HG03378 (cell line): ENCODE measurements at regions not wholly inside any gene's neighbourhood (a gene's known extent, or its start where the extent isn't known, plus 50 kb on each side); places are given as distances from the start of the nearest gene placed in this dataset.

Source experiments
- ATAC-seq: cut with Tn5 transposase; IDR thresholded peaks from one replicate; pipeline ENCODE4 v1.9.1; 2021; ENCODE audit warnings: mild to moderate bottlenecking, moderate library complexity; ENCODE audit not compliant: unreplicated experiment

DNA sequence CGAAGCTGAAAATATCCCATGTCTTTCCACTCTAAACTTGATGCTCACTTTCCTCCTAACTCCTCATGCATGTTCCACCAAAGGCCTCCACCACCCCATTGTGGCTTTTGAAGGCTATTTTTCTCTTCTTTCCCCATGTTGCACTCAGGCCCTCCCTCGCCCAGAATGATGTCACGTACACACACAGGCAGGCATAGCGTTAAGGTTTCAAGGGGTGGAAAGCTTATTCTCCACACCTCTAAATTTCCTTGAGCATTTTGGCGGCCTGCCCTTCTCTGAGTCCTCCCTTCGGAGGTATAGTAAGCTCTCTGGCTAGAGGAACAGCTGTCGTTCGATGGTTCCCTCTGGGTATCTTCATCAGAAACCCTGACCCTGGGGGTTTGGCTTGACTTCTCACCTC, 673.5 kb downstream of the ACTL7B start:
- ATAC-seq = no peak

DNA sequence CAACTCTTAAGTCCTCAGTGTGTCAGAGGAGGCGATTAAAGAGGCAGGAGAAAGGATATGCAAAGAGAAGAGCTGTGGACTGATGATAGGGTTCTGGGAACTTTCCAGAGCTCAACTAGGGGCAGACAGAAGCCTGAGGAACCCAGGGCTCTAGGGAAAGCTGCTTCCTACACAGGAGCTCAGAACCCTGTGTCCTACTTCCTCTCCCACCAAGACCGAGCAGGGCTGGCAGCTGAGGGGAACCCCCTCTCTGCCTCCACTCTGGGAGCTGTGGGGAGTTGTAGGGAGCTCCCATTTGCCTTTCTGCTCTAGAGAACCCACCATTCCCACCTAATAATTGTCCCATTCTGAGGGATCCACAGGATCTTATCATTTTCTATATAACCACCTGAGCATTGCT, 674.3 kb downstream of the ACTL7B start:
- no peak for ATAC-seq

DNA sequence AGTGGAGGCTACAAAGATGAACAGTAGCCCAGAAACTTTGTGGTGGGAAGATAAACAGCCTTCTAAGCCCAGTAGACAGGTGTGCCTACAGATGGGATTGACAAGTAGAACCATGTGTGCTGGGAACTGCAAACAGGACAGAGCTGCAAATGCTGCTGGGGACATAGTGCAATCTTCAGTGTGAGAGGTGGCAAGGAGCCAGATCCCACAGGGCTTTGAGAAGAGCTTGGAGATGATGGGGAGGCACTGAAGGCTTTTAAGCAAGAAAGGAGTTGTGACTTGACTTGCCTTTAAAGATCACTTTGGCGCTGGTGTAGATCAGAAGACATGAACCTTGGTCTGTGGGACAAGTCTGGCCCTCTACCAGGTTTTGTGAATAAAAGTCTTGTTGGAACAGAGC, 675.2 kb downstream of the ACTL7B start:
- no peak for ATAC-seq

DNA sequence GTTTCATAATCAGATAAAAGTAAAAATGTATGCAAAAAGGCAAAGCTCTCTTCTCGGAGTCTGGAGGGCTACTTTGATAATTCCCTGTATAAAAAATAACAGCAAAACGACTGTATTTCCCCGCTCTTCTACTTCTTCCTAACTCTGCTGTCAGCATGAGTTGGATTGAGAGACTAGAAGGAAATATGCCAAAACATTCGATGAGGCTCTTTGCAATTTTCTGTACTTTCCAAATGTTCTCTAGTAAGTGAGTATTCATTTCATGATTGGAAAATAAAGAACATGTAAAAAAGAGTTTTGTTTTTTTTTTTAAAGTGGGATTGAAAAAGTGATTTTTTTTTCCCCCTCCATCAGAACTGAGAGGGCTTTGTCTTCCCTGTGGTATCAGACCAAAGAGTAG, 677.5 kb downstream of the ACTL7B start:
- ATAC-seq = no peak

DNA sequence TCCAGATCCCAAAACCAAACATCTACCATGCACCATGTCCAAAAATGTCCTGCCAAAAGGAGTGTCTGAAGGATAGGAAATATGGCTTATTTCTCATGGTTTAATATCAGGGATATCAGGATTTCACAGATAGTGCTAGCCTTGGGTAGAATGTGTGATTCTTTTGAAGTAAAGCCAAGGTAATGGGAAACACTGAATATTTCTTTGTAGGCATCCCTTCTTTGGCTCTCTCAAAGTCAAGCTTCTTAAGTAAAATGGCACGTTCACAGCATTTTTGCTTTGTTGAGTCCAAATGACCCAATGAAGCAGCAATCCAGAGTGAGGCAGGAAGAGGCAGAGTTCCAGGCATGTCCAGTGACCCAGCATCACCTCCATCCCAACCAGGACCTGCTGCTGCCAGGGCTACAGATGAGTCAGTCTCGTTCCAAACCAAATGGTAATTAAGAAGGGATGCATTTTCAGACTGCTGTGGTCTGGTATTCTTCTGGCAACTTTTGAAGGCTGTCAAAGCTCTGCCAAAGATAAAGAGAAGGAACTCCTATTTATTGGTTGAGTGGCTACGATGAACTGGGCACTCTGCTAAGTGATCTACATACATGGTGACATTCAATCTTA, 678.8 kb upstream of the KLF4 start:
- no peak for ATAC-seq

DNA sequence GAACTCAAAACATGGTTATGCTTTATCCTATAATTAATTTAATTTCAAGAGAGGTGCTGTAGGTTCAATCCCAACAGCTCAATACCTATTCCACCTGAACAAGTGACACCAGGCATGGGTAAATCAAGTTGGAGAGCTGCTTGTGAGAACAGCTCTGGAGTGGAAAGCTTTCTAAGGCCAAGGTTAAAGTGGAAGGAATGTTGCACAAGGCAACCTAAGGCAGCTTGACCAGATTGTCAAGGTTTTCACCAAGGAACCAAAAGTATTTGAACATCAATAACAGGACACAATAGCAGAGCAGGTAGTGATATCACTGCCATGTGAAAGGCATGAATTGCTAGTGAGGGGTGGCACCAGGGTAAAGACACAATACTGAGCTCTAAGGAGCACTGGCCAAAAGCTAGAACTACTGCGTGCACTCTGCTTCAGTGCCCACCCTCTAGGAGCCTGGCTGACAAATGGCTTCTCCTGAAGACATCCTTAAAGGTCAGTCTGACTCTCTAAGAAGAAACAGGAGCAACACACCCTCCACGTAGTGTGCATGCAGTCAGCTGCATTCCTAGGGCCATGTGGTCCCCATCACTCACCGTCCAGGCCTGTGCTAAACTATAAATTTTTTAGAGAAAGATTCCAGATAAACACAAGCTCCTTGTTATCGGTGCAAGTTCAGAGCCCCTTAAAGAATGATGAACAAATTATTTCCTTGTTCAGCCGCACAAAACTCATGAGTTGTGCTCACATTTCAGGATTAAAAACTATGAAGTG, 677.7 kb upstream of the KLF4 start:
- ATAC-seq = no peak

DNA sequence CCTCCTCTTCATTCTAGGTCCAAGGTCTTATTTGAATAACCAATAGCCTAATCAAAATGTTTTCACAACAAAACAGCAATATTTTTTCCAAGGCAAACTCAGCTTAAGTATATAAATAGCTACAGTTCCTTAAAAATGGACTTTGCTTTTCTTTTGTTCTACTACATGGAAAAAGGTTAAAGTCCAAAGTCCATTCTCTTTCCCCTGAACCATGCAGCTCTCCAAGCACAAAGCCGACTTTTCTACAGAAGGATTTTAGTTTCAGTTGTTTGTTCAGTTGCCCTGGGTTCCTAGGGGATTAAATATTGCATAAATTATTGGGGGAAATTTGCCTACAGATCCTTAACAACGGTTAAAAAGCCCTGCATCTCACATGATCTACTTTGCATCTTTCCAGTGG, 677.0 kb upstream of the KLF4 start:
- ATAC-seq = no peak

DNA sequence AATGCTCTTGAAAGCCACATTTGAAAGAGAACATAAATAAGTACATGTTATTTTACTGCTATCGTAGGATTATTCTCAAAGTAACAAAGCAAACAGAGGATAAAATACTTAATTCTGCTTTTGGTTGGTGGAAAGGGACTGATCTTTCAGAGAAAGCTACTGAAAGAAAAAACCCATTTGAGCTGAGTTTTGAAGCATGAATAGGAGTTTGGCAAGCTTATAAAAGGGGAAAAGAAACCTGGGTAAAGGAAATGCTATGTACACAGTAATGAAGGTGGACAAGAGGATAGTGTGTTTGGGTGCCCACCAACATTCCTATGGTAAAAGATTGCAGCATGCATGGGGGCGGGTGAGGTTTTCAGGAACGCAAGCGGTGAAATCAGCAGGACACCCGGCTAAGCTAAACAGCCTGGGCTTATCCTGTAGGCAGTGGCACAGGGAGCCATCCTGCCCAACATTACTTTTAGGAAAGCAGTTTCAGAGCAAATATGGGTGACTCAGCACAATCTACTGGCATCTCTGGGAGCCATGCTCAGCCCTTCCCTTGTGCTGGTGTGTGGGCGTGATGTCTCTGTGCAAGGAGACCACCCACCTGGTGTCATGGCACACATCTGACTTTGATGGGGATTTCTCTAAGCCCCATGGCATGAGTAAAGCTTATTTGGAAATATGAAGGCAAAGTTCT, 673.9 kb upstream of the KLF4 start:
- ATAC-seq = no peak

DNA sequence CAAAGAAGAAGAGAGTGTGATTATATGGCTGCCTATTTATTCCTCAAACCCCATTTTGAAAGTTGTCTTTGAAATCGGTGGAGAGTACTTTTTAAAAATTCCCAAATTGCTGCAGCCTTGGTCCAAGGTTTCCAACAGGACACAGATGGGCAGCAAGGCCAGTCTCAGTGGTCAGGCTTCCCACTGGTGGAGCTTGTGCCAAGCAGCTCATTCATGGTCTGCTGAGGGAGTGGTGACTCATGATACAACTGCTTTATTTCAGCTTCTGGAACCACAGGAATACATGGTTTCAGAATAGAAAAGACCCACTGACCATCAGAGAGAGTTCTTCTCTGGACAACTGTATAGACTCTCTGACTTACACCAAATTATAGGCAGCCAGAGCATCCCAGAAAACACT, 673.1 kb upstream of the KLF4 start:
- ATAC-seq = no peak

DNA sequence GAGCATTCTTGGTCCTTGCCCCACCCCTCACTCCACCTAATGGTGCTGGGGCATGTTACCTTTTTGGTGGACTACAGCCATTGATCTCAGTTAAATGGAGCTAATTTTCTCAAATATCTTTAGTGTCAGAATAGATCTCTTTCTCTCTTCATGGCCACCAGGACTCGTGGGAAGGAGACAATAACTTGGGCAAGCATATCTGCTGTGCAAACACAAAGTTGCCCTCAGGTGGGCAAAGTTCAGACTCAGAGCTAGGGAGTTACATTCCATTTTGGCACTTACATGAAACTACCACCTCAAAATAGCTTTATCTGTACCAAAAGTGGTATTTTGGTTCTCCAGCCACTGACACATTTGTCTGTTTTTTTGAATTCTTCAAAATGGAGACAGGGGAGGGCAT, 671.9 kb upstream of the KLF4 start:
- ATAC-seq = no peak

DNA sequence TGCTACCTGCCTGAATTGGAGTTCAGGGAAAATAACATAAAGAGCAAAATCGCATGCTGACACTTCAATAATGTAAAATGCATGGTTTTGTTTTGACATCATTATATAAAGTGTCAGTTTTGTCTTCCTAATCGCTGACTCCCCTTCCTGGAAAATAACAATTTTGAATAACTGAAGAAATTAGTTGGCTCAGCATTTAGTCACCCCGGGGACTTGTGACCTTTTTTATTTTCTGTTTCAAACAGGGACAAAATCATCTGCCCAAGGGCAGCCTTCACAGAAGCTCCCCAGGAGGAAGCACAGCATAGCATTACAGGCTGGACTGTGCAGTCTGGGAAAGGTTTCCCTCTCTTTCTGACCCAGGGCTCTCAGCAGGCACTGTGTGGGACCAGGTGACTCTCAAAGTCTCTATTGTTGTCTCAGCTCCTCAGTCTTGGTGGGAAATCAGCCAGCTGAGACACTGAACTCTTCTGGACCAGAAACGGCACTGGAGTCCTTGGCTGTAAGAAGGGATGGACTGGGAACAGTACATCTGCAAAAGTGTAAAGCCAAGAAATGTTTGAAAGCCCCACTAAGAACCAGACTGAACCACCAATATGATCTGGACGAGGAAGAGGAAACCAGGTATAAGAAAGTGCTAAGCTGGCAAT, 671.3 kb upstream of the KLF4 start:
- no peak for ATAC-seq

DNA sequence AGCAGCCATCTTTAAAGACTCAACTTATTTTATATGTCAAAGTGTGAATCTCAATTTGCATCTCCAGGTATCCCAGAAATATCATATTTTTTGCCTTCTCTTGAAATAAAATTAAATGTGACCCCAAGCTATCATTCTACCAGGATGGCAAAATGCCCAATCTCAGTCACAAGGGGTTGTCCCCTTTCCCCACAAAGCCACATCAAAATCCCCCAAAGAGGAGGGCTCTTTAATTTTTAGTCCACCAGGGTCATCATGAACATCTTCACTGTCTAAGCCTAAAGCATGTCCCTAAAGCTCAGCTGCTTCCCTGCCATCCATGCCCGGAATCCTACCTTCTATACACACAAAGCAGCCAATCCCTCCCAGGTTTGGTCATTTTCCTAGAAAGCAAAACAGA, 670.5 kb upstream of the KLF4 start:
- no peak for ATAC-seq

DNA sequence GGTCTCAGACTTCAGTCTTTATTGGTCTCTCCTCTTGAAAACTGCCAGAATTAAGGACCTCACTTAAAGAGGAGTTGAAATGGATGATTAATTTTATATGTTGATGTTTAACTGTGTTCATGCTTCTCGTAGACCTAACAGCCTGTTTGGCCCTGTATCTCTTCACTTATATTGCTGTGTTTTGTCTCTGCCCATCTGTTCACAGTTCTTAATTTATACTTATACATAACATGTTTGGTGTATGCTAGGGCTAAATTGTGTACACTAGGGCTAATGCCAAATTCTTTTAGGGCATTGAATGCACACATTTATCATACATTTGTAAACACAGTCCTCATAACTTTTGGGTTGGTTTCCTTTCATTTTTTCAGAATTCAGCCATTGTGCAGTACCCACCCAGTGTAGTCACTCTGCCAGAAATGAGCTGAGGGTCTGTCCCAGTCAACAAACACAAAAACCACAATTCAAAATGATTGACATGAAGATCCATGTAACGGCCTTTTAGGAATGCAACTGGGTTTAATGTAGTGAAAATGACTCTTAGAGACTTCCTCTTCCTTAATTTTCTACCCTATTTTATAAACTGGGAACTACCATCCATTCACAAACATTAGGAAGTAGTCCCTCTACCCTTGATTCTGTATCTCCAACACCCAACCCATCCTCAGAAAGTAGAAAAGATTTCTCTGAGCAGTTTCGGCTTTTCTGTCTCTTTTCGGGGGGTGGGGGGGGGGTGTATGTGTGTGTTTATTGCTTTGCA, 668.8 kb upstream of the KLF4 start:
- no peak for ATAC-seq

DNA sequence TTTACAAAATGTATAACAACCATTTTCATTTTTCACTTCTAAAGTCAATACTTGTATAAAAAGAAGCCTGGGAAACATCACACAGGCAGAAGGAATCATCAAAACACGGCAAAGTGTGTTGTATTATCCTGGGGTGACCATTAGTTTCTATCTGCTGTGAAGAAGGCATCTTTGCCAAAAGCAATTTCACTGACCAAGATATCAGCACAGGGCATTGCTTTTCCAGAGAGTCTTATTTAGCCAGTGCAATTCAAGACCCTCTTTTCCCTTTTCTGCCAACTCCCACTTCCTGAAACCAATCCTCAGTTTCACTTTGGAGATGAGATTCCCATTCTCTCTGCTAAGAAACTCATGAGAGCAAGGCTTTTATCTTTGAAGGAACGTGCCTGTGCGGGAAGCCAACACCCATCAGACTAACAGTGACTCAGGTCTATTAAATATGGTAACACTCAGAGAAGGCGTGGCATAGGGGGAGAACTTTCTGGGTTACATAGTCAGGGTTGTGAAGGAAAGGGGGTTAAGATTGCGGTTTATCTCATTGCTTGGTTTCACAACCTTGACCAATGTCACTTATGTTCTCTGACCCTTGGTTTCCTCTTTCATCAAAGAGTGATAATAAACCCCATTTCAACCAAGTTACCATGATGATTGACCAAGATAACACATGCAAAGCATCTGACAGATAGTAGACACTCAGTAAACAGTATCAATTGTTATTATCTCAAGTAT, 666.9 kb upstream of the KLF4 start:
- ATAC-seq = no peak

DNA sequence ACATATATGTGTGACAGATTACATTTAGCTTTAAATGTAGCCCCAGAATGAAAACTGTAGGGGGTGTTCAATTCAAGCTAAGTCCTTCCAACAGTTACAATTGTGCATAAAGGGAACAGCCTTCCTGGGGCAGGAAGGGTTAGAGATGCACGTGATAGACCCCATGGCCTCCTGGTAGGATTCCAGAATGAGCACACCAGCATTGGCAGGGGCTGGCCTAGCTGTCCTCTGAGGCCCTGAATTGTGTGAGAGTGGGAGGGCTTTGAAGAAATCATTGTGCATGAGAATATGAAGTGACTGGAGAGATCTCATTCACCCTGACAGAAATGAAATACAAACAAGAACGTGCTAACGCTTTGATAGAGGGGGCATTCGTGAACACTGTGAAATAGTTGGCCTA, 663.8 kb upstream of the KLF4 start:
- ATAC-seq = no peak

DNA sequence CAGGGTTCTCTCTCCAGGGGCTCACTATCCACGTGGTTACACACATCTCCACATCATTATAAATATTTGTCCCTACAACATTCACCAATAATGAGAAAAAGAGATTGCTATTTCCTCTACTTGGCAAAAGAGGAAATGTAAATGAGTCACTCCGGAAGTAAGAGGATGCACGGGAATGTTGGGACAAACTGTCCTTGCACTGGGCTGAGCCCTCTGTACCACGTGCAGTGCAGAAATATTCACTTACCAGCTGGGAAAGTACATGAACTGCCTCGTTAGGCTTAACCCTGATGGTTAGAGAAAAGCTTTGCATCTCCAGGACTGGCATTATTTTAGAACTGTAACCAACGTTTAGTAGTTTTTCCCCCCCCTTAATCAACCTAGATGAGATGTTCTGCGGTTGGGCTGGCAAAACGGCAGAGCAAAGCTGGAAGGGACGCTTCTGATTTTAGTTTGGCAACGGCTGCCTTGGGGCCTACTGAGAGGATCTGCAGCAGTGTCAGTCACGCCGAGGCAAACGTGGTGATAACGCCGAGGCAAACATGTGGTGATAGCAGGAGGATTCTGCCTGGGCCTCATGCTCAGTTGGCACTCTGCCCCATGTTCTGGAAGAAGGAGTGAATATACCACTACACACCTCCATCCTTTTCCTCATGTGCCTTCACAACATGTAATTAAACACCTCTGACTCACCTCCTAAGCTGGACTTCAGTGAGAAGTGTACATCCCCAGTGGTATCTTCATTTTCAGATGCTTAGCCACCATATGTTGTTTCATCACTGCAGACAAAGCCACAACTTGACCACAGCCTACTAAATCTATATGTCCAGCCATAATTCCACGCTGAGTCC, 661.4 kb upstream of the KLF4 start:
- ATAC-seq = no peak

DNA sequence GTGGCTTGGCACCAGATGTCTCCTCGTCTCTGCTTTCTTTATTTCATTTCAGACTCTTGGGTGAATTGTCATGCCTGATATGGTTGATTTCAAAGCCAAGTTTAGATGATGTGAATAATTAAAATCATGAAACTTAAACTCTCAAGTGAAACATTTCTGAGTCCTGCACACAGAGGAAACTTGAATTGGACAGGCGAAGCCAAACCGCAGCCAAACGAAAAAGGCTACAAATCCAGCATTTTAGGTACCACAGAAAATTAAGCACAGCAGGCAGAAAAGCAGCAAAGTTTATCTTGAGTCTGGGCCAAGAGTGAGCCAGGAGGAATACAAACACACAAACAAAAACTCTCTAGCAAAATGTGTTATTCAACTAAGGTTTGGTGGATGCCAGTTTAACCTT, 659.8 kb upstream of the KLF4 start:
- ATAC-seq = no peak

DNA sequence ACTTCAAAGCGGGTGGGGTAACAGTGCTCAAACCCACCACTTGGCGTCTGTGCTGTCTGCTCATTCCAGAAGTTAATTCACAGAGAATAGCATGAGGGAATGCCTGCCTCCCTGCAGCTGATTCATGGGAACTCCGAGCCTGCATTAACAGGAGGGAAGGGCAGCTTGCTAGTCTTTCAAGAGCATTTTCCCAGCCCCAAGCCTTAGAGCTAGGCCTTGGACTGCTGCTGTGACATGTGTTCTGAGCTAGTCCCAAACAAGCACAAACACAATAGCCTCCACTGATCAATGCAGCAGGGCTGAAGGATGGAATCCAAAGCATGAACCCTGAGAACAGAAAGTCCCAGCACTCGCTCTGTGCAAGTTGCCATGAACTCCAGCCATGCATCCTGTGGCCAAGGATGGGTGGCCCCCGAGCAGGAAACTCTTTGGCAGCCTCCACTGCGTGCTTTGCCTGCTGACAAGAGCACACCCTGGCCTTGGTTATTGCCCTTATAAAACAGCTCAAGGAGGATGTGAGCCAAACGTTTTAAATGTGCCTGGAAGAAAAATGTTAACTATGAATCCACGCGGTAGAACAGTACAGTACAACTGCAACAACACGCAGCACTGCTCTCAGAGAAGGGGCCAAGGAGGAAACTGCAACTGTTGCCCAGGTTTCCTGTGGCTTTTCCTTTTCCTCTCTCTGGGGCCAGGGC, 653.1 kb upstream of the KLF4 start:
- no peak for ATAC-seq

DNA sequence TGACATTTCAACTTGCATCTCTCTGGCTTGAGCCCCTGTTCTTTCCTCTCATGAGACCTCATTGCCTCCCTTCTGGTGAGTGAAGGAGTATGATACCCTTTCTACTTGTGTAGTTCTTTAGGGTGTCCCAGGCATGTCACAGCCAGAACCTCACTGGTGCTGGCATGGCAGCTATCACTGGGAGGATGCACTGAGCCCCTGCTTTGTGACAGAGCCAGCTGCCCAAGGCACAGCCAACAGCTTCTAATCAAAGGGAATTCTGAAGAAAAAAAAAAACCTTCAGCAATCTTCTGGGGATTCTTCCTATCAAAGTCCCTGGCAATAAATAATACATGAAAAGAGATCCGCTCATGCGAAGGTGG, 652.6 kb upstream of the KLF4 start:
- ATAC-seq = no peak
